ENCODE measurements at regions not wholly inside any gene's neighbourhood (a gene's known extent, or its start where the extent isn't known, plus 50 kb on each side); places are given as distances from the start of the nearest gene placed in this dataset.

GRCh38 chr18:22606563-22607283 is 189.0 kb upstream of the CTAGE1 start:
- Histone ChIP-seq H3K9me3 (ENCODE audit: low read depth, low read length, poor library complexity, severe bottlenecking) (no peaks in the 10 kb centered on the region), H3K36me3 (ENCODE audit: insufficient read depth, low read length, poor library complexity, severe bottlenecking) (no peaks in the 10 kb centered on the region), H3K27ac (ENCODE audit: low read depth, low read length, poor library complexity, severe bottlenecking) (no peak overlapping the region), H3K4me3 (ENCODE audit: low read depth, low read length, poor library complexity, severe bottlenecking) (no peak overlapping the region), H3K4me1 (ENCODE audit: insufficient read depth, low read length, poor library complexity, severe bottlenecking) (no peaks in the 10 kb centered on the region), H3K27me3 (replicated peaks; ENCODE audit: insufficient read depth, low read depth, low read length, poor library complexity) (peaks cover 40% of the 10 kb centered on the region)
- intact Hi-C loops (cut with micrococcal nuclease; ENCODE audit: unreplicated experiment) = loop anchor here (10.0 kb wide), 1 partner anchor 78 kb away; no protein-coding TSS in a partner anchor
- no peak for TF ChIP-seq EZH2 (IDR thresholded peaks at IDR 0.05; ENCODE audit: borderline replicate concordance, low read depth, low read length, poor library complexity, severe bottlenecking)
- TF ChIP-seq CTCF (conservative IDR thresholded peaks at IDR 0.05; ENCODE audit: low read depth, low read length) = no peak
- ChIA-PET CTCF (no interaction called here), POLR2A (ENCODE audit: low non-redundant PET) (interaction anchor here (0.6 kb wide), 1 partner anchor 162 kb away, joined by 4 read pairs; no protein-coding TSS in a partner anchor)
- BruUV-seq (replicated peaks) = no TSS peak
- DNase-seq (ENCODE audit: low spot score) = no peak

- no peak for DNase-seq (ENCODE audit: low spot score)
- Histone ChIP-seq H3K4me1 (ENCODE audit: insufficient read depth, low read length, poor library complexity, severe bottlenecking) (no peaks in the 10 kb centered on the region), H3K27ac (ENCODE audit: low read depth, low read length, poor library complexity, severe bottlenecking) (no peak overlapping the region), H3K4me3 (ENCODE audit: low read depth, low read length, poor library complexity, severe bottlenecking) (no peak overlapping the region), H3K27me3 (replicated peaks; ENCODE audit: insufficient read depth, low read depth, low read length, poor library complexity) (peaks cover 46% of the 10 kb centered on the region), H3K9me3 (ENCODE audit: low read depth, low read length, poor library complexity, severe bottlenecking) (no peaks in the 10 kb centered on the region), H3K36me3 (ENCODE audit: insufficient read depth, low read length, poor library complexity, severe bottlenecking) (no peaks in the 10 kb centered on the region)
- BruUV-seq (replicated peaks) = no TSS peak
- CTCF ChIA-PET = no interaction called here
- intact Hi-C loops (cut with micrococcal nuclease; ENCODE audit: unreplicated experiment) = loop anchor here (10.0 kb wide), 1 partner anchor 78 kb away; no protein-coding TSS in a partner anchor
- TF ChIP-seq CTCF (conservative IDR thresholded peaks at IDR 0.05; ENCODE audit: low read depth, low read length) (no peak), EZH2 (IDR thresholded peaks at IDR 0.05; ENCODE audit: borderline replicate concordance, low read depth, low read length, poor library complexity, severe bottlenecking) (no peak)
- POLR2A ChIA-PET (ENCODE audit: low non-redundant PET) = interaction anchor here (0.6 kb wide), 1 partner anchor 163 kb away, joined by 4 read pairs; no protein-coding TSS in a partner anchor
These were observed 189.5 kb upstream of the CTAGE1 start for GRCh38 chr18:22607284-22607635.

GRCh38 chr18:22608847-22609246 is 191.1 kb upstream of the CTAGE1 start:
- POLR2A ChIA-PET (ENCODE audit: low non-redundant PET) = no interaction called here
- no peak for DNase-seq (ENCODE audit: low spot score)
- intact Hi-C loops (cut with micrococcal nuclease; ENCODE audit: unreplicated experiment) = loop anchor here (10.0 kb wide), 1 partner anchor 76 kb away; no protein-coding TSS in a partner anchor
- BruUV-seq (replicated peaks) = no TSS peak
- H3K4me1 ChIP-seq (ENCODE audit: insufficient read depth, low read length, poor library complexity, severe bottlenecking) = no peaks in the 10 kb centered on the region
- H3K9me3 ChIP-seq (ENCODE audit: low read depth, low read length, poor library complexity, severe bottlenecking) = no peaks in the 10 kb centered on the region
- no peak overlapping the region for H3K4me3 ChIP-seq (ENCODE audit: low read depth, low read length, poor library complexity, severe bottlenecking)
- H3K27ac ChIP-seq (ENCODE audit: low read depth, low read length, poor library complexity, severe bottlenecking) = no peak overlapping the region
- TF ChIP-seq CTCF (conservative IDR thresholded peaks at IDR 0.05; ENCODE audit: low read depth, low read length) (no peak), EZH2 (IDR thresholded peaks at IDR 0.05; ENCODE audit: borderline replicate concordance, low read depth, low read length, poor library complexity, severe bottlenecking) (no peak)
- peaks cover 48% of the 10 kb centered on the region for H3K27me3 ChIP-seq (replicated peaks; ENCODE audit: insufficient read depth, low read depth, low read length, poor library complexity)
- CTCF ChIA-PET = no interaction called here
- no peaks in the 10 kb centered on the region for H3K36me3 ChIP-seq (ENCODE audit: insufficient read depth, low read length, poor library complexity, severe bottlenecking)
